ENCODE measurements at regions not wholly inside any gene's neighbourhood (a gene's known extent, or its start where the extent isn't known, plus 50 kb on each side); places are given as distances from the start of the nearest gene placed in this dataset.
"Not testable (repeated sequence)": the region's sequence is repeated elsewhere in the genome, so short reads cannot be mapped to it uniquely, and the experiment has no call there.

DNA sequence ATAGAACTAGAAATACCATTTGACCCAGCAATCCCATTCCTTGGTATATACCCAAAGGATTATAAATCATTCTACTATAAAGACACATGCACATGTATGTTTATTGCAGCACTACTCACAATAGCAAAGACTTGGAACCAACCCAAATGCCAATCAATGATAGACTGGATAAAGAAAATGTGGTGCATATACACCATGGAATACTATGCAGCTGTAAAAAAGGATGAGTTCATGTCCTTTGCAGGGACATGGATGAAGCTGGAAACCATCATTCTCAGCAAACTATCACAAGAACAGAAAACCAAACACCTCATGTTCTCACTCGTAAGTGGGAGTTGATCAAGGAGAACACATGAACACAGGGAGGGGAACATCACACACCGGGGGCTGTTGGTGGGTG is 108.9 kb upstream of the IL1RAPL2 start:
- not testable (repeated sequence) for TF ChIP-seq SUZ12 (IDR thresholded peaks at IDR 0.05); FOXM1 (IDR thresholded peaks at IDR 0.05; ENCODE audit: borderline replicate concordance); ARNT (IDR thresholded peaks at IDR 0.05)
- TF ChIP-seq, protein P1, sequence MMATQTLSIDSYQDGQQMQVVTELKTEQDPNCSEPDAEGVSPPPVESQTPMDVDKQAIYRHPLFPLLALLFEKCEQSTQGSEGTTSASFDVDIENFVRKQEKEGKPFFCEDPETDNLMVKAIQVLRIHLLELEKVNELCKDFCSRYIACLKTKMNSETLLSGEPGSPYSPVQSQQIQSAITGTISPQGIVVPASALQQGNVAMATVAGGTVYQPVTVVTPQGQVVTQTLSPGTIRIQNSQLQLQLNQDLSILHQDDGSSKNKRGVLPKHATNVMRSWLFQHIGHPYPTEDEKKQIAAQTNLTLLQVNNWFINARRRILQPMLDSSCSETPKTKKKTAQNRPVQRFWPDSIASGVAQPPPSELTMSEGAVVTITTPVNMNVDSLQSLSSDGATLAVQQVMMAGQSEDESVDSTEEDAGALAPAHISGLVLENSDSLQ (IDR thresholded peaks at IDR 0.05) = not testable (repeated sequence)

All from HEK293T (cell line).